H1 (cell line): ENCODE measurements at regions not wholly inside any gene's neighbourhood (a gene's known extent, or its start where the extent isn't known, plus 50 kb on each side); places are given as distances from the start of the nearest gene placed in this dataset.

Experiments
- CTCF ChIA-PET: fragments of 300-600 bp; sonication (Branson Sonifier 250); formaldehyde crosslinking; loops from one replicate; lab custom pipeline; 2021; ENCODE audit not compliant: partially characterized antibody; lab: Charles Lee
- POLR2A ChIA-PET: fragments of 300-600 bp; sonication (Branson Sonifier 250); formaldehyde crosslinking; loops from one replicate; lab custom pipeline; 2021; ENCODE audit warnings: inconsistent platforms; ENCODE audit not compliant: partially characterized antibody; lab: Charles Lee
- DNase-seq, 2 experiments: peaks; one replicate each; pipeline versions ENCODE4 v3.0.0 to v3.0.0-alpha.2; 2010 to 2022; ENCODE audit warnings: low spot score in 2 of 2, low read depth in 1 of 2, mixed read lengths in 1 of 2
- FAIRE-seq: peaks from 2 replicates; lab custom pipeline; 2011; peaks lifted over from hg19 to GRCh38; lab: Jason Lieb, UNC
- H2AFZ ChIP-seq: 2 replicates; pipeline ENCODE4 v1.8.1; 2012; ENCODE audit warnings: low read length, inconsistent platforms
- H2AK5ac ChIP-seq: 2 replicates; pipeline ENCODE4 v1.6.1; 2013; ENCODE audit warnings: low read depth, low read length
- H2BK120ac ChIP-seq: replicated peaks from 2 replicates; pipeline ENCODE3; 2013; ENCODE audit warnings: low read depth, low read length, inconsistent platforms
- H2BK12ac ChIP-seq: 2 replicates; pipeline ENCODE4 v1.6.1; 2013; ENCODE audit warnings: low read depth, low read length
- H2BK15ac ChIP-seq: 2 replicates; pipeline ENCODE4 v1.6.1; 2013; ENCODE audit warnings: low read length
- H2BK20ac ChIP-seq: 2 replicates; pipeline ENCODE4 v1.6.1; 2013; ENCODE audit warnings: low read length
- H2BK5ac ChIP-seq: 2 replicates; pipeline ENCODE4 v1.6.1; 2013; ENCODE audit warnings: low read depth, low read length
- H3K14ac ChIP-seq: 2 replicates; pipeline ENCODE4 v1.6.1; 2013; ENCODE audit warnings: inconsistent platforms; ENCODE audit not compliant: insufficient read length
- H3K18ac ChIP-seq: 2 replicates; pipeline ENCODE4 v1.6.1; 2013; ENCODE audit warnings: low read length; ENCODE audit errors: extremely low read depth
- H3K23ac ChIP-seq: 2 replicates; pipeline ENCODE4 v1.6.1; 2013; ENCODE audit warnings: inconsistent platforms; ENCODE audit not compliant: insufficient read length
- H3K23me2 ChIP-seq: 2 replicates; pipeline ENCODE4 v1.6.1; 2013; ENCODE audit warnings: low read depth, low read length
- H3K27ac ChIP-seq: 2 replicates; pipeline ENCODE4 v1.6.1; 2011; ENCODE audit warnings: low read depth, low read length, inconsistent platforms
- H3K27me3 ChIP-seq, 4 experiments: replicated peaks in 1 of 4; 1 replicate in 1 of 4; 2 replicates in 3 of 4; pipeline versions ENCODE4 v1.6.1 to v1.8.1; 2011 to 2013; ENCODE audit warnings: low read length in 3 of 4, mild to moderate bottlenecking in 3 of 4, inconsistent platforms in 2 of 4, mixed read lengths in 2 of 4, moderate library complexity in 1 of 4; ENCODE audit not compliant: control insufficient read depth in 3 of 4, insufficient read depth in 3 of 4; ENCODE audit errors: extremely low read depth in 1 of 4
- H3K36me3 ChIP-seq, 4 experiments: 2 replicates each; pipeline versions ENCODE4 v1.6.1 to v1.8.1; 2011 to 2013; ENCODE audit warnings: mild to moderate bottlenecking in 4 of 4, low read length in 3 of 4, moderate library complexity in 2 of 4, control low read depth in 1 of 4, inconsistent platforms in 1 of 4; ENCODE audit not compliant: insufficient read depth in 4 of 4, control insufficient read depth in 2 of 4
- H3K4ac ChIP-seq: replicated peaks from 2 replicates; pipeline ENCODE3; 2013; ENCODE audit warnings: low read length, low read depth, mixed read lengths, inconsistent platforms; ENCODE audit not compliant: insufficient read length
- H3K4me1 ChIP-seq, 4 experiments: replicated peaks in 1 of 4; 1 replicate in 1 of 4; 2 replicates in 3 of 4; pipeline versions ENCODE4 v1.6.1 to v1.8.1; 2011 to 2013; ENCODE audit warnings: low read length in 3 of 4, inconsistent platforms in 2 of 4, mixed read lengths in 1 of 4; ENCODE audit not compliant: insufficient read depth in 4 of 4, control insufficient read depth in 3 of 4
- H3K4me2 ChIP-seq, 2 experiments: 2 replicates each; pipeline versions ENCODE4 v1.6.1 to v1.8.1; 2011 to 2013; ENCODE audit warnings: low read depth in 2 of 2, low read length in 2 of 2, control low read depth in 1 of 2, inconsistent platforms in 1 of 2, mild to moderate bottlenecking in 1 of 2; ENCODE audit not compliant: insufficient read depth in 1 of 2
- H3K4me3 ChIP-seq, 4 experiments: fragments of 200-600, 300-600 bp in 1 of 4; sonication (generic), shearing (Covaris generic), sonication (Bioruptor Twin) in 1 of 4; 2 replicates each; pipeline versions ENCODE4 v1.5.1 to v1.8.1; 2011 to 2016; ENCODE audit warnings: low read length in 4 of 4, low read depth in 3 of 4, control low read depth in 2 of 4, inconsistent platforms in 2 of 4, mild to moderate bottlenecking in 2 of 4, mixed read lengths in 1 of 4, moderate library complexity in 1 of 4; ENCODE audit not compliant: insufficient read depth in 2 of 4; ENCODE audit errors: extremely low read depth in 1 of 4
- H3K56ac ChIP-seq: replicated peaks from 2 replicates; pipeline ENCODE3; 2013; ENCODE audit warnings: low read depth, mild to moderate bottlenecking, mixed read lengths, low read length, inconsistent platforms; ENCODE audit not compliant: insufficient read length
- H3K79me1 ChIP-seq: 2 replicates; pipeline ENCODE4 v1.6.1; 2013; ENCODE audit warnings: low read depth, low read length, control low read depth
- H3K79me2 ChIP-seq, 2 experiments: 2 replicates each; pipeline versions ENCODE4 v1.6.1 to v1.8.1; 2012 to 2013; ENCODE audit warnings: low read length in 2 of 2, mild to moderate bottlenecking in 2 of 2, inconsistent platforms in 1 of 2; ENCODE audit not compliant: insufficient read depth in 2 of 2, control insufficient read depth in 1 of 2
- H3K9ac ChIP-seq, 4 experiments: replicated peaks in 1 of 4; 1 replicate in 1 of 4; 2 replicates in 3 of 4; pipeline versions ENCODE4 v1.6.1 to v1.8.1; 2011 to 2013; ENCODE audit warnings: low read depth in 3 of 4, low read length in 3 of 4, control low read depth in 2 of 4, mild to moderate bottlenecking in 2 of 4, moderate library complexity in 2 of 4, inconsistent platforms in 1 of 4; ENCODE audit errors: extremely low read depth in 1 of 4
- H3K9me3 ChIP-seq, 2 experiments: 2 replicates each; pipeline versions ENCODE4 v1.6.1 to v1.8.1; 2012 to 2013; ENCODE audit warnings: mild to moderate bottlenecking in 2 of 2, moderate library complexity in 2 of 2, control low read depth in 1 of 2, inconsistent platforms in 1 of 2, low read depth in 1 of 2, low read length in 1 of 2, mixed read lengths in 1 of 2; ENCODE audit not compliant: insufficient read depth in 2 of 2
- H4K20me1 ChIP-seq, 2 experiments: replicated peaks in 1 of 2; 2 replicates each; pipeline versions ENCODE3 to v1.8.1; 2011 to 2013; ENCODE audit warnings: inconsistent platforms in 2 of 2, low read length in 2 of 2, mild to moderate bottlenecking in 1 of 2; ENCODE audit not compliant: insufficient read depth in 2 of 2, control insufficient read depth in 1 of 2
- H4K5ac ChIP-seq: 2 replicates; pipeline ENCODE4 v1.6.1; 2013; ENCODE audit warnings: low read length, low read depth, mixed read lengths, inconsistent platforms; ENCODE audit not compliant: insufficient read length
- H4K8ac ChIP-seq: 2 replicates; pipeline ENCODE4 v1.8.0; 2013; ENCODE audit warnings: mild to moderate bottlenecking, moderate library complexity, low read length, inconsistent platforms; ENCODE audit not compliant: insufficient read depth; ENCODE audit errors: extremely low read depth
- H4K91ac ChIP-seq: replicated peaks from 2 replicates; pipeline ENCODE3; 2013; ENCODE audit warnings: low read length, mixed read lengths, inconsistent platforms; ENCODE audit not compliant: insufficient read length
- ASH2L ChIP-seq: fragments of 200-600, 300-600 bp; sonication (generic); IDR thresholded peaks from one replicate; pipeline ENCODE4 v1.7.1; 2017; ENCODE audit warnings: low read length
- CBX8 ChIP-seq: fragments of 300-800, 300-1000 bp; sonication (generic); IDR thresholded peaks from 2 replicates; pipeline ENCODE4 v1.7.1; 2016; ENCODE audit warnings: low read depth, low read length, borderline replicate concordance
- CHD1 ChIP-seq: IDR thresholded peaks from 2 replicates; pipeline ENCODE4 v1.6.1; 2012; ENCODE audit warnings: low read depth, low read length, improper control_type of control experiment
- CTBP2 ChIP-seq: IDR thresholded peaks from 2 replicates; pipeline ENCODE4 v1.7.0; 2011; ENCODE audit warnings: borderline replicate concordance, mild to moderate bottlenecking, moderate library complexity, mixed read lengths, low read length; ENCODE audit not compliant: insufficient read depth, insufficient read length
- POLR2A ChIP-seq, 2 experiments: IDR thresholded peaks; 1 replicate in 1 of 2; 2 replicates in 1 of 2; pipeline ENCODE4 v1.6.1; 2011; ENCODE audit warnings: low read depth in 2 of 2, low read length in 2 of 2, mild to moderate bottlenecking in 2 of 2; ENCODE audit errors: control extremely low read depth in 1 of 2
- RFX5 ChIP-seq: IDR thresholded peaks from 2 replicates; pipeline ENCODE4 v1.6.1; 2011; ENCODE audit warnings: low read depth, low read length, improper control_type of control experiment, borderline replicate concordance
- RNF2 ChIP-seq: fragments of 200-900, 300-1000 bp; sonication (generic); IDR thresholded peaks from 2 replicates; pipeline ENCODE4 v1.7.1; 2016; ENCODE audit warnings: borderline replicate concordance, low read depth, mild to moderate bottlenecking, antibody characterized with exemption, low read length; ENCODE audit not compliant: poor library complexity, severe bottlenecking; ENCODE audit errors: missing control alignments
- SIX5 ChIP-seq: IDR thresholded peaks from 2 replicates; pipeline ENCODE4 v1.6.1; 2011; ENCODE audit warnings: mild to moderate bottlenecking, low read depth, low read length
- SP4 ChIP-seq: IDR thresholded peaks from 2 replicates; pipeline ENCODE4 v1.6.1; 2012; ENCODE audit warnings: low read length, inconsistent platforms
- TBP ChIP-seq: IDR thresholded peaks from 2 replicates; pipeline ENCODE4 v1.6.1; 2011; ENCODE audit warnings: low read depth, low read length, improper control_type of control experiment
- WGBS, 2 experiments: shearing (Covaris generic) in 1 of 2; methylation state at CpG; one replicate each; pipeline versions ENCODE4 v1.1.6 to v1.1.7; 2013 to 2015; ENCODE audit warnings: low lambda C conversion rate in 2 of 2, mixed read lengths in 2 of 2, inconsistent platforms in 1 of 2, low coverage in 1 of 2, missing lambda C conversion rate in 1 of 2; ENCODE audit not compliant: insufficient replicate concordance in 2 of 2, insufficient coverage in 1 of 2, insufficient read length in 1 of 2; ENCODE audit errors: extremely low coverage in 1 of 2, missing lambda C conversion rate in 1 of 2; 5-methylcytosine and 5-hydroxymethylcytosine counted together
- TF ChIP-seq, protein P1 (sequence below): IDR thresholded peaks from 2 replicates; pipeline ENCODE4 v1.6.1; 2012; ENCODE audit warnings: inconsistent platforms

DNA sequence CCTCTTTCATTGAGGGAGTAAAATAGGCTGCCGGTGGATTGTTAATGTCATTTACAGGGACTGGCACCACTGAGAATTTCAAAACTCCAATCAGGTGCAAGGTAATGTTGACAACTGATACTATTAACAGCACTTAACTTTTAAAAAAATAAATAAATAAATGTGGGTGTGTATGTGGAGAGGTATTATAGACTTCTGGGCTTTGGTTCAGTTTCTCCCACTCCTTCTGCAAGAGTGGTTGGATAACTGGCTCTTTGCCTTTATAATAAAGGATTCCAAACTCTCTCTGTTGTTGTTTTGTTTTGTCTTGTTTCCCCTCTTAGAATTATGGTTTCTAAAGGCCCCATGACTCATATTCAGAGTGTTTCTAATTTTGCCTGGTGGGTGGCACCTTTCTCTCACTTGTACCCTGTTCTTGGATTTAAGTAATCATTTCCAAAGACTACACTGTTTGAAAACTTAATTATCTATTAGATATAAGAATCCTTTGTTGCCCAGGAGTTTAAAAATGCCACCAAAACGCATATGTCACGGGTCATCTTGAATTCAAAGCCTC, 151.6 kb upstream of the ARID2 start:
- Histone ChIP-seq H2BK5ac (no peak overlapping the region), H4K20me1 (no peaks in the 10 kb centered on the region), H3K4me1 (peaks cover 0 to 6% (median 0%) of the 10 kb centered on the region in 4 experiments; a peak in 1 of 7 replicates), H2AFZ (no peak overlapping the region), H3K4me2 (no peak overlapping the region), H4K91ac (no peak overlapping the region), H3K56ac (no peak overlapping the region), H2BK15ac (no peak overlapping the region), H3K23ac (no peak overlapping the region), H3K27ac (no peak overlapping the region), H3K27me3 (no peaks in the 10 kb centered on the region), H3K18ac (no peak overlapping the region), H3K79me1 (no peaks in the 10 kb centered on the region), H3K23me2 (no peaks in the 10 kb centered on the region; the same call in 1 of the 2 replicates), H3K4ac (no peak overlapping the region), H3K79me2 (no peaks in the 10 kb centered on the region), H2BK20ac (no peak overlapping the region), H4K5ac (no peak overlapping the region), H3K9ac (no peak overlapping the region), H2BK120ac (no peak overlapping the region), H3K14ac (no peak overlapping the region), H3K9me3 (no peaks in the 10 kb centered on the region), H3K36me3 (no peaks in the 10 kb centered on the region), H2BK12ac (no peak overlapping the region), H2AK5ac (no peak overlapping the region), H3K4me3 (no peak overlapping the region), H4K8ac (no peak overlapping the region)
- WGBS, 2 experiments: 88% methylated on average over 3 of the region's 3 CpGs; no CpG with 5 or more reads in 1 of the 2 experiments
- DNase-seq (no peak), FAIRE-seq (no peak)
- POLR2A ChIA-PET: no interaction called here
- CTCF ChIA-PET: no interaction called here
- TF ChIP-seq RNF2 (no peak), CHD1 (no peak), CBX8 (no peak), SIX5 (no peak), CTBP2 (no peak), ASH2L (no peak), TBP (no peak), RFX5 (no peak), POLR2A (IDR thresholded peaks at IDR 0.05; ENCODE audit: control extremely low read depth in 1 of 2, low read depth in 2 of 2, low read length in 2 of 2) (no peak), SP4 (no peak)
- TF ChIP-seq, protein P1, sequence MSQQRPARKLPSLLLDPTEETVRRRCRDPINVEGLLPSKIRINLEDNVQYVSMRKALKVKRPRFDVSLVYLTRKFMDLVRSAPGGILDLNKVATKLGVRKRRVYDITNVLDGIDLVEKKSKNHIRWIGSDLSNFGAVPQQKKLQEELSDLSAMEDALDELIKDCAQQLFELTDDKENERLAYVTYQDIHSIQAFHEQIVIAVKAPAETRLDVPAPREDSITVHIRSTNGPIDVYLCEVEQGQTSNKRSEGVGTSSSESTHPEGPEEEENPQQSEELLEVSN: no peak
